ENCODE measurements at regions not wholly inside any gene's neighbourhood (a gene's known extent, or its start where the extent isn't known, plus 50 kb on each side); places are given as distances from the start of the nearest gene placed in this dataset.

GRCh38 chr10:4195213-4195612, 410.2 kb upstream of the KLF6 start:
- TF ChIP-seq CTCF (tag by site-specific recombination; IDR thresholded peaks at IDR 0.05) (no peak), ZNF140 (tag by site-specific recombination; IDR thresholded peaks at IDR 0.05) (no peak), ZSCAN18 (tag by site-specific recombination; IDR thresholded peaks at IDR 0.05) (no peak), ZNF184 (tag by site-specific recombination; IDR thresholded peaks at IDR 0.05) (no peak), ZNF350 (tag by site-specific recombination; IDR thresholded peaks at IDR 0.05) (no peak), SCRT1 (tag by site-specific recombination; IDR thresholded peaks at IDR 0.05; ENCODE audit: borderline replicate concordance) (no peak), ZNF404 (tag by site-specific recombination; IDR thresholded peaks at IDR 0.05) (no peak), HOXA7 (CRISPR knock-in tag; IDR thresholded peaks at IDR 0.05; ENCODE audit: borderline replicate concordance) (no peak)
